ENCODE measurements at regions not wholly inside any gene's neighbourhood (a gene's known extent, or its start where the extent isn't known, plus 50 kb on each side); places are given as distances from the start of the nearest gene placed in this dataset.
"Not testable (repeated sequence)": the region's sequence is repeated elsewhere in the genome, so short reads cannot be mapped to it uniquely, and the experiment has no call there.

DNA sequence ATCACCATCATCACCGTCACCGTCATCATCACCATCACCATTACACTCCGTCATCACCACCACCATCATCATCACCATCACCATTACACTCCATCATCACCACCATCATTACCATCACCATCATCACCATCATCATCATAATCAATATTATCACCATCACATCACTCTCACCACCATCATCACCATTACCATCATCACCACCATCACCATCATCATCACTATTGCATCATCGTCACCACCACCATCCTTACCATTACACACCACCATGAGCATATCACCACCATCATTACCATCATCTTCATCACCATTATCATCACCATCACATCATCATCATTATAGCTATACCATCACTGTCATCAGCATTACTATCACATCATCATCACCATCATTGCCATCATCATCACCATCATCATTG is 93.7 kb downstream of the KIF26A start (continued):
- TF ChIP-seq, protein P1, sequence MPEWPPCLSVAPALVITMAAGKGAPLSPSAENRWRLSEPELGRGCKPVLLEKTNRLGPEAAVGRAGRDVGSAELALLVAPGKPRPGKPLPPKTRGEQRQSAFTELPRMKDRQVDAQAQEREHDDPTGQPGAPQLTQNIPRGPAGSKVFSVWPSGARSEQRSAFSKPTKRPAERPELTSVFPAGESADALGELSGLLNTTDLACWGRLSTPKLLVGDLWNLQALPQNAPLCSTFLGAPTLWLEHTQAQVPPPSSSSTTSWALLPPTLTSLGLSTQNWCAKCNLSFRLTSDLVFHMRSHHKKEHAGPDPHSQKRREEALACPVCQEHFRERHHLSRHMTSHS (tag by site-specific recombination; IDR thresholded peaks at IDR 0.05) = 0 out of 2 replicates have a peak, but pooled peaks have one; percentile 6
- TF ChIP-seq SCRT2 (tag by site-specific recombination; IDR thresholded peaks at IDR 0.05) = no peak
- TF ChIP-seq ZNF169 (tag by site-specific recombination; IDR thresholded peaks at IDR 0.05) = peak; percentile 61
- no peak for TF ChIP-seq ZBTB11 (tag by site-specific recombination; conservative IDR thresholded peaks at IDR 0.05; ENCODE audit: low read depth)
- TF ChIP-seq, protein P2, sequence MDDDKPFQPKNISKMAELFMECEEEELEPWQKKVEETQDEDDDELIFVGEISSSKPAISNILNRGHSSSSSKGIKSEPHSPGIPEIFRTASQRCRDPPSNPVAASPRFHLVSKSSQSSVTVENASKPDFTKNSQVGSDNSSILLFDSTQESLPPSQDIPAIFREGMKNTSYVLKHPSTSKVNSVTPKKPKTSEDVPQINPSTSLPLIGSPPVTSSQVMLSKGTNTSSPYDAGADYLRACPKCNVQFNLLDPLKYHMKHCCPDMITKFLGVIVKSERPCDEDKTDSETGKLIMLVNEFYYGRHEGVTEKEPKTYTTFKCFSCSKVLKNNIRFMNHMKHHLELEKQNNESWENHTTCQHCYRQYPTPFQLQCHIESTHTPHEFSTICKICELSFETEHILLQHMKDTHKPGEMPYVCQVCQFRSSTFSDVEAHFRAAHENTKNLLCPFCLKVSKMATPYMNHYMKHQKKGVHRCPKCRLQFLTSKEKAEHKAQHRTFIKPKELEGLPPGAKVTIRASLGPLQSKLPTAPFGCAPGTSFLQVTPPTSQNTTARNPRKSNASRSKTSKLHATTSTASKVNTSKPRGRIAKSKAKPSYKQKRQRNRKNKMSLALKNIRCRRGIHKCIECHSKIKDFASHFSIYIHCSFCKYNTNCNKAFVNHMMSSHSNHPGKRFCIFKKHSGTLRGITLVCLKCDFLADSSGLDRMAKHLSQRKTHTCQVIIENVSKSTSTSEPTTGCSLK (tag by site-specific recombination; IDR thresholded peaks at IDR 0.05) = peak; percentile 51; the same call in 1 of the 2 replicates
- TF ChIP-seq ZNF707 (tag by site-specific recombination; IDR thresholded peaks at IDR 0.05) = peak; percentile 58

GRCh38 chr14:104234007-104234786 is 95.8 kb downstream of the KIF26A start:
- POLR2A ChIA-PET = not testable (repeated sequence)

More at GRCh38 chr14:104234007-104234786, 95.8 kb downstream of the KIF26A start:
- H3K4me1 ChIP-seq (ENCODE audit: control insufficient read depth, insufficient read depth, low read length); CTCF ChIA-PET; H3K9me3 ChIP-seq (ENCODE audit: control insufficient read depth, insufficient read depth, low read depth, low read length); H3K36me3 ChIP-seq (ENCODE audit: control insufficient read depth in 2 of 2, insufficient read depth in 1 of 2, low read length in 2 of 2); H3K4me3 ChIP-seq (ENCODE audit: low read depth, low read length); H3K27ac ChIP-seq (ENCODE audit: extremely low read depth, low read depth, low read length): not testable (repeated sequence)
- TF ChIP-seq ZNF280D (tag by site-specific recombination; IDR thresholded peaks at IDR 0.05) = peak; percentile 58; the same call in 1 of the 2 replicates
- TF ChIP-seq TRIM28 (IDR thresholded peaks at IDR 0.05; ENCODE audit: borderline replicate concordance, low read length) = peak; percentile 75; the same call in 1 of the 2 replicates
- peak; percentile 98 for TF ChIP-seq ZNF585B (tag by site-specific recombination; IDR thresholded peaks at IDR 0.05)
- peak; percentile 63 for TF ChIP-seq SETDB1 (IDR thresholded peaks at IDR 0.05; ENCODE audit: insufficient read length, low read length)

Data from HEK293 (cell line).